ENCODE measurements at regions not wholly inside any gene's neighbourhood (a gene's known extent, or its start where the extent isn't known, plus 50 kb on each side); places are given as distances from the start of the nearest gene placed in this dataset.
A peak's percentile ranks its signal among the peaks of the same experiment; 100 is the strongest.

GRCh38 chr5:154690488-154690887 is 64.7 kb upstream of the LARP1 start:
- no peak overlapping the region for H3K4me3 ChIP-seq (ENCODE audit: low read length)
- no peak for DNase-seq (ENCODE audit: low read depth)
- TF ChIP-seq CTCF (conservative IDR thresholded peaks at IDR 0.05; ENCODE audit: low read length), result no peak

- no peak overlapping the region for H3K4me3 ChIP-seq (ENCODE audit: low read length)
- DNase-seq (ENCODE audit: low read depth), result no peak
- no peak for TF ChIP-seq CTCF (conservative IDR thresholded peaks at IDR 0.05; ENCODE audit: low read length)
Observed at GRCh38 chr5:154686490-154686889, 68.7 kb upstream of the LARP1 start.

- no peak for TF ChIP-seq CTCF (conservative IDR thresholded peaks at IDR 0.05; ENCODE audit: low read length)
- DNase-seq (ENCODE audit: low read depth), result no peak
- peak overlapping the region; percentile 64 for H3K4me3 ChIP-seq (ENCODE audit: low read length)
Observed at GRCh38 chr5:154683101-154683880, 71.9 kb upstream of the LARP1 start.

- TF ChIP-seq CTCF (conservative IDR thresholded peaks at IDR 0.05; ENCODE audit: low read length), result no peak
- DNase-seq (ENCODE audit: low read depth), result no peak
- H3K4me3 ChIP-seq (ENCODE audit: low read length), result no peak overlapping the region
Observed at GRCh38 chr5:154679501-154679900, 75.7 kb upstream of the LARP1 start.

- DNase-seq (ENCODE audit: low read depth), result no peak
- H3K4me3 ChIP-seq (ENCODE audit: low read length), result no peak overlapping the region
- no peak for TF ChIP-seq CTCF (conservative IDR thresholded peaks at IDR 0.05; ENCODE audit: low read length)
Observed at GRCh38 chr5:154677921-154678320, 77.3 kb upstream of the LARP1 start.

GRCh38 chr5:154676508-154676907 is 78.7 kb upstream of the LARP1 start:
- no peak overlapping the region for H3K4me3 ChIP-seq (ENCODE audit: low read length)
- DNase-seq (ENCODE audit: low read depth), result no peak
- TF ChIP-seq CTCF (conservative IDR thresholded peaks at IDR 0.05; ENCODE audit: low read length), result no peak

- DNase-seq (ENCODE audit: low read depth), result no peak
- no peak for TF ChIP-seq CTCF (conservative IDR thresholded peaks at IDR 0.05; ENCODE audit: low read length)
- H3K4me3 ChIP-seq (ENCODE audit: low read length), result no peak overlapping the region
Observed at GRCh38 chr5:154674029-154674428, 81.1 kb upstream of the LARP1 start.
